Naive thymus-derived CD4-positive, alpha-beta T cell (primary cell): ENCODE measurements at regions not wholly inside any gene's neighbourhood (a gene's known extent, or its start where the extent isn't known, plus 50 kb on each side); places are given as distances from the start of the nearest gene placed in this dataset.

Experiments
- ATAC-seq: fragments of 150-1000 bp; cut with Tn5 transposase; 2 replicates; pipeline ENCODE4 v1.10.0; 2021; ENCODE audit warnings: mild to moderate bottlenecking, moderate library complexity
- CTCF ChIA-PET: fragments of 350-600 bp; sonication (Branson Sonifier 250); formaldehyde crosslinking; loops from one replicate; lab custom pipeline; 2021; ENCODE audit warnings: antibody characterized with exemption; lab: Charles Lee
- POLR2A ChIA-PET: fragments of 350-600 bp; sonication (Branson Sonifier 250); formaldehyde crosslinking; loops from one replicate; lab custom pipeline; 2021; ENCODE audit warnings: antibody characterized with exemption, inconsistent platforms; lab: Charles Lee
- DNase-seq, 9 donors: peaks; one replicate each; pipeline versions ENCODE4 v3.0.0 to v3.0.0-alpha.2; 2020 to 2022; ENCODE audit warnings: mixed read lengths in 1 of 9
- H3K27ac ChIP-seq: one replicate; pipeline ENCODE4 v1.7.0; 2013; ENCODE audit warnings: mild to moderate bottlenecking, low read depth, low read length, moderate library complexity
- H3K27me3 ChIP-seq, 2 donors: one replicate each; pipeline ENCODE4 v1.7.0; 2013; ENCODE audit warnings: low read length in 2 of 2, mild to moderate bottlenecking in 2 of 2, moderate library complexity in 2 of 2; ENCODE audit not compliant: control insufficient read depth in 2 of 2, insufficient read depth in 2 of 2
- H3K36me3 ChIP-seq, 3 experiments: 1 replicate in 2 of 3; 2 replicates in 1 of 3; pipeline ENCODE4 v1.7.0; 2013; ENCODE audit warnings: low read length in 3 of 3, mild to moderate bottlenecking in 3 of 3, moderate library complexity in 1 of 3; ENCODE audit not compliant: insufficient read depth in 3 of 3, control insufficient read depth in 2 of 3
- H3K4me1 ChIP-seq, 2 donors: one replicate each; pipeline ENCODE4 v1.7.0; 2013; ENCODE audit warnings: low read length in 2 of 2, mild to moderate bottlenecking in 2 of 2, moderate library complexity in 1 of 2; ENCODE audit not compliant: control insufficient read depth in 2 of 2, insufficient read depth in 2 of 2
- H3K4me3 ChIP-seq: 2 replicates; pipeline ENCODE4 v1.7.0; 2013; ENCODE audit warnings: mild to moderate bottlenecking, low read length
- H3K9me3 ChIP-seq, 3 experiments: 1 replicate in 2 of 3; 2 replicates in 1 of 3; pipeline ENCODE4 v1.7.0; 2013; ENCODE audit warnings: low read length in 3 of 3; ENCODE audit not compliant: control insufficient read depth in 2 of 3
- H3K27ac Mint-ChIP-seq, 9 donors: one replicate each; pipeline ENCODE4 v1.8.0; 2020 to 2022; ENCODE audit warnings: mixed read lengths in 9 of 9, mild to moderate bottlenecking in 8 of 9, moderate library complexity in 5 of 9, inconsistent platforms in 2 of 9
- H3K27me3 Mint-ChIP-seq, 5 donors: one replicate each; pipeline ENCODE4 v1.8.0; 2021 to 2022; ENCODE audit warnings: mixed read lengths in 5 of 5, mild to moderate bottlenecking in 1 of 5
- H3K36me3 Mint-ChIP-seq, 5 donors: one replicate each; pipeline ENCODE4 v1.8.0; 2020 to 2022; ENCODE audit warnings: mixed read lengths in 5 of 5, mild to moderate bottlenecking in 3 of 5, inconsistent platforms in 1 of 5
- H3K4me1 Mint-ChIP-seq, 7 donors: one replicate each; pipeline ENCODE4 v1.8.0; 2020 to 2022; ENCODE audit warnings: mixed read lengths in 7 of 7, mild to moderate bottlenecking in 3 of 7, inconsistent platforms in 1 of 7
- H3K4me3 Mint-ChIP-seq, 10 donors: one replicate each; pipeline ENCODE4 v1.8.0; 2020 to 2022; ENCODE audit warnings: mild to moderate bottlenecking in 10 of 10, mixed read lengths in 10 of 10, moderate library complexity in 6 of 10, inconsistent platforms in 2 of 10
- H3K9me3 Mint-ChIP-seq, 11 donors: one replicate each; pipeline ENCODE4 v1.8.0; 2020 to 2022; ENCODE audit warnings: mixed read lengths in 11 of 11, mild to moderate bottlenecking in 4 of 11, inconsistent platforms in 1 of 11, moderate library complexity in 1 of 11
- intact Hi-C, 2 donors: fragments of 100-400 bp; cut with micrococcal nuclease; formaldehyde crosslinking; loops; one replicate each; pipeline ENCODE4 v1.15.1; 2023

- Mint-ChIP-seq H3K9me3 (peaks cover 0 to 20% (median 3%) of the 10 kb centered on the region in 11 donors), H3K4me3 (no peak overlapping the region), H3K27ac (no peak overlapping the region), H3K36me3 (no peaks in the 10 kb centered on the region), H3K4me1 (no peaks in the 10 kb centered on the region), H3K27me3 (peaks cover 0 to 36% (median 7%) of the 10 kb centered on the region in 5 donors)
- H3K9me3 ChIP-seq: no peaks in the 10 kb centered on the region
- DNase-seq (no peak), ATAC-seq (no peak)
- H3K4me1 ChIP-seq: no peaks in the 10 kb centered on the region
- no peak overlapping the region for H3K27ac ChIP-seq
- POLR2A ChIA-PET: no interaction called here
- CTCF ChIA-PET: no interaction called here
- no peaks in the 10 kb centered on the region for H3K27me3 ChIP-seq
- H3K4me3 ChIP-seq: no peak overlapping the region
- intact Hi-C loops: no loop called here
- no peaks in the 10 kb centered on the region for H3K36me3 ChIP-seq
Observed at GRCh38 chr18:5779922-5780321, 115.4 kb downstream of the TMEM200C start.

GRCh38 chr18:5772306-5773105, 122.8 kb downstream of the TMEM200C start:
- no peak overlapping the region for H3K27ac Mint-ChIP-seq
- ATAC-seq (no peak), DNase-seq (no peak)
- H3K36me3 ChIP-seq: no peaks in the 10 kb centered on the region
- H3K4me3 Mint-ChIP-seq: no peak overlapping the region
- H3K4me3 ChIP-seq: no peak overlapping the region
- no peaks in the 10 kb centered on the region for H3K9me3 ChIP-seq
- no peaks in the 10 kb centered on the region for H3K27me3 ChIP-seq
- CTCF ChIA-PET: no interaction called here
- POLR2A ChIA-PET: no interaction called here
- no peaks in the 10 kb centered on the region for H3K4me1 ChIP-seq
- no peak overlapping the region for H3K27ac ChIP-seq
- H3K4me1 Mint-ChIP-seq: peaks cover 0 to 3% (median 0%) of the 10 kb centered on the region in 7 donors
- intact Hi-C loops: no loop called here
- H3K36me3 Mint-ChIP-seq: no peaks in the 10 kb centered on the region
- peaks cover 0 to 11% (median 0%) of the 10 kb centered on the region in 11 donors for H3K9me3 Mint-ChIP-seq
- peaks cover 0 to 37% (median 6%) of the 10 kb centered on the region in 5 donors for H3K27me3 Mint-ChIP-seq

- ATAC-seq: no peak
- Mint-ChIP-seq H3K4me3 (no peak overlapping the region), H3K9me3 (peaks cover 0 to 11% (median 0%) of the 10 kb centered on the region in 11 donors), H3K27me3 (peaks cover 0 to 34% (median 3%) of the 10 kb centered on the region in 5 donors), H3K27ac (no peak overlapping the region), H3K4me1 (peaks cover 0 to 3% (median 0%) of the 10 kb centered on the region in 7 donors), H3K36me3 (no peaks in the 10 kb centered on the region)
- Histone ChIP-seq H3K27ac (no peak overlapping the region), H3K36me3 (no peaks in the 10 kb centered on the region), H3K9me3 (no peaks in the 10 kb centered on the region), H3K4me3 (no peak overlapping the region), H3K4me1 (no peaks in the 10 kb centered on the region), H3K27me3 (no peaks in the 10 kb centered on the region)
- ChIA-PET CTCF (no interaction called here), POLR2A (no interaction called here)
- DNase-seq: no peak
- intact Hi-C loops: no loop called here
Observed at GRCh38 chr18:5771343-5771742, 124.0 kb downstream of the TMEM200C start.

GRCh38 chr18:5770176-5770575, 125.1 kb downstream of the TMEM200C start:
- Mint-ChIP-seq H3K27me3 (peaks cover 0 to 40% (median 3%) of the 10 kb centered on the region in 5 donors), H3K36me3 (no peaks in the 10 kb centered on the region), H3K4me3 (no peak overlapping the region), H3K9me3 (peaks cover 0 to 4% (median 0%) of the 10 kb centered on the region in 11 donors), H3K27ac (no peak overlapping the region), H3K4me1 (peaks cover 0 to 3% (median 0%) of the 10 kb centered on the region in 7 donors)
- H3K27me3 ChIP-seq: no peaks in the 10 kb centered on the region
- H3K4me3 ChIP-seq: no peak overlapping the region
- ChIA-PET POLR2A (interaction anchor here (0.6 kb wide), 1 partner anchor 735 kb away, joined by 3 read pairs; no protein-coding TSS in a partner anchor), CTCF (no interaction called here)
- H3K9me3 ChIP-seq: no peaks in the 10 kb centered on the region
- H3K36me3 ChIP-seq: no peaks in the 10 kb centered on the region
- no peak for DNase-seq
- H3K27ac ChIP-seq: no peak overlapping the region
- no peaks in the 10 kb centered on the region for H3K4me1 ChIP-seq
- intact Hi-C loops: no loop called here
- no peak for ATAC-seq

- H3K27me3 Mint-ChIP-seq: peaks cover 0 to 34% (median 3%) of the 10 kb centered on the region in 5 donors
Observed at GRCh38 chr18:5768454-5768853, 126.9 kb downstream of the TMEM200C start.

GRCh38 chr18:5759194-5759593, 136.1 kb downstream of the TMEM200C start:
- Mint-ChIP-seq H3K27me3 (peaks cover 0 to 46% (median 26%) of the 10 kb centered on the region in 5 donors), H3K9me3 (peaks cover 0 to 6% (median 0%) of the 10 kb centered on the region in 11 donors), H3K4me3 (no peak overlapping the region), H3K36me3 (no peaks in the 10 kb centered on the region), H3K4me1 (no peaks in the 10 kb centered on the region), H3K27ac (no peak overlapping the region)
- Histone ChIP-seq H3K27me3 (peaks cover 0 to 3% of the 10 kb centered on the region in 2 donors), H3K4me3 (no peak overlapping the region), H3K36me3 (no peaks in the 10 kb centered on the region), H3K4me1 (no peaks in the 10 kb centered on the region), H3K9me3 (no peaks in the 10 kb centered on the region), H3K27ac (no peak overlapping the region)
- CTCF ChIA-PET: interaction anchor here (0.5 kb wide), 1 partner anchor 1774 kb away, joined by 5 read pairs; no protein-coding TSS in a partner anchor
- POLR2A ChIA-PET: no interaction called here
- ATAC-seq (no peak), DNase-seq (no peak)
- intact Hi-C loops: no loop called here

More at GRCh38 chr18:5768454-5768853, 126.9 kb downstream of the TMEM200C start:
- H3K27ac Mint-ChIP-seq: no peak overlapping the region
- intact Hi-C loops: no loop called here
- DNase-seq (no peak), ATAC-seq (no peak)
- no peaks in the 10 kb centered on the region for H3K36me3 ChIP-seq
- H3K4me3 ChIP-seq: no peak overlapping the region
- H3K27ac ChIP-seq: no peak overlapping the region
- no peaks in the 10 kb centered on the region for H3K36me3 Mint-ChIP-seq
- peaks cover 0 to 3% (median 0%) of the 10 kb centered on the region in 11 donors for H3K9me3 Mint-ChIP-seq
- H3K4me1 Mint-ChIP-seq: peaks cover 0 to 3% (median 0%) of the 10 kb centered on the region in 7 donors
- ChIA-PET POLR2A (no interaction called here), CTCF (no interaction called here)
- no peak overlapping the region for H3K4me3 Mint-ChIP-seq
- H3K4me1 ChIP-seq: no peaks in the 10 kb centered on the region
- no peaks in the 10 kb centered on the region for H3K9me3 ChIP-seq
- H3K27me3 ChIP-seq: no peaks in the 10 kb centered on the region
